HCEC 1CT (cell line): ENCODE measurements at regions not wholly inside any gene's neighbourhood (a gene's known extent, or its start where the extent isn't known, plus 50 kb on each side); places are given as distances from the start of the nearest gene placed in this dataset.
"Not testable (repeated sequence)": the region's sequence is repeated elsewhere in the genome, so short reads cannot be mapped to it uniquely, and the experiment has no call there.

Source experiments
- DNase-seq: peaks from one replicate; pipeline ENCODE4 v3.0.0-alpha.2; 2017

DNA sequence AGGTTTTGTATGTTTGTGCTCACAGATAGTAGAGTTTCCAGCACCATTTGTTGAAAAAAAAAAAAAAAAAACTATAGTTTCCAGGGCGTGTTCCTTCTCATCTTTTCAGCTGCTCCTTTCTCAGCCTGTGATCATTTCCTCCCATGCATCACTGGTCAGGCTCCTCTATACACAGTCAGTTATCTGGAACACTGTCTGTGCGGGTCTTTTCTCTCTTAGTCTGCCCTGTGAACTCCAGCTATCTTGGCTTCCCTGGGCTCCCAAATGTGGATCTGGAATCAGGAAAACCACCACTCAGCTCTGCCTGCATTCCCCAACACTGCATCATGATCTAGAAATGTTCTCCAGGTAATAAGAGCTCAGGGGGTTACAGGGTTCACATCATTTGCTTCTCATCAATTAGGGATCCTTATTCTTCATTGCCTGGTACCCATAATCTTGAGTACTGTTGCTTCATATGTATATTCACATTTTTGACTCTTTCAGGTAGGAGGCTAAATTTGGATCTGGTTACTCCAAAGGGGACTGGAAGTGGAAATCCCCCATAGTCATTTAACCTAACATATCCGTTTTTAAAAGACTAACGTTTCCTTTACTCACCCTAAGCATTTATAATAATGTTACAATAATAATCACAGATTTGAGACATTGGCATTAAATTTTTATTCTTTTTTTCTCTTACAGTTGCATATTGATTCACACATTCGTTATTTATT, 221.8 kb upstream of the KLF3 start:
- DNase-seq, result no peak

DNA sequence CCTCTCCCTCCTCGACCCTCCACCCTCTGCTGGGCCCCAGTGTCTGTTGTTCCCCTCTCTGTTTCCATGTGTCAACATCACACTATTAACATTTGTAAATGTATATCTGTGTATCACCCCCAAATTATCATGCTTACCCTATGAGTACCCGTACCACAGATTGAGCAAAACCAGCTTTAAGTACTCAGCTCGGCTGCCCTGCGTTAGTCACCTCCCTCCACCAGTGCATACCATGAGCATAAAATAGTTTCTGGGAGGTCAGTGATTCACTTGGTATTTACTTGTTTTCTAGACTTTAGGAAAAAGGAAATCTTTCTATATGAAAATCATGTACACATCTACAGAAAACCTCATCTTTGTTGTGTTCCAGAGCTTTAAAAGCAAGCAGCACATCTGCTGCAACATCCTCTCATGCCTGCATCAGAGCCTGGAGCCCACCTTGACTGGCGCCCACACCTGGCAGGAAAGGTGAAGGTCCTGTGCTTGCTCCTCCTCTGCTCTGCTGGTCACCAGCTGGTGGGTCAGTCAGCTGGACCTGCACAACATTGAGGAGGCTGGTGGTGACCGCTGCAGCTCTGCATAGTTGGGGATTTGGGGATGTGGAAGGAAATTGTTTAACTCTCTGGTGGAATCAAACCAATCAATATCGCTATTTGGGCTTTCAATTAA, 214.4 kb upstream of the KLF3 start:
- peak; percentile 39 for DNase-seq

DNA sequence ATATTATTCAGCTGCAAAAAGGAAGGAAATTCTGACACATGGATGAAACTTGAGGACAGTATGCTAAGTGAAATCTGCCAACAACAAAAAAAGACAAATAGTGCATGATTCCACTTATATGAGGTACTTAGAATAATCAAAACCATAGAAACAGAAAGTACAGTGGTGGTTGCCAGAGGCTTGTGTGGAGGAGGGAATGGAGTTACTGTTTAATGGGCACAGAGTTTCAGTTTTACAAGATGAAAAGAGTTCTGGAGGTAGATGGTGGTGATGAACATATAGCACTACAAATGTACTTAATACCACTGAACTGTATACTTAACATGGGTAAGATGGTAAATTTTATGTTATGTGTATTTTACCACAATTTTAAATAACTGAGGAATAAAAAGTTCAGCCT, 212.0 kb upstream of the KLF3 start:
- no peak for DNase-seq

DNA sequence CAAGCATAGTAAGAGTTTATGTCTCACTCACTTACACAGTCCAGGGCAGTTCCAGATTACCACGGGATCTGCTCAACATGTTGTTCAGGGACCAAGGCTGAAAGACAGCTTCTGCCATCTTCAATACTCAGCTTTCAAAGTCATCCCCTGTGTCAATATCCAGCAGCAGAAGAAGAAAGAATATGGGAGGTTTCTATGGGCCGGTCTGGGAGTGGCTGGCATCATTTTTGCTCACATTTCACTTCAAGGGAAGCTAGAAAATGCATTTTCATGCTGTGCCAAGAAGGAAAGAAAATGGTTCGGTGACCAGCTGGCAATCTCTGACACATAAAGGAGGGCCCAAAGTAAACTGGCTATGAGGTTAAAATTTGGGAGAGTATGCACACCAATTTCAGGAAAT, 211.5 kb upstream of the KLF3 start:
- DNase-seq, result no peak

DNA sequence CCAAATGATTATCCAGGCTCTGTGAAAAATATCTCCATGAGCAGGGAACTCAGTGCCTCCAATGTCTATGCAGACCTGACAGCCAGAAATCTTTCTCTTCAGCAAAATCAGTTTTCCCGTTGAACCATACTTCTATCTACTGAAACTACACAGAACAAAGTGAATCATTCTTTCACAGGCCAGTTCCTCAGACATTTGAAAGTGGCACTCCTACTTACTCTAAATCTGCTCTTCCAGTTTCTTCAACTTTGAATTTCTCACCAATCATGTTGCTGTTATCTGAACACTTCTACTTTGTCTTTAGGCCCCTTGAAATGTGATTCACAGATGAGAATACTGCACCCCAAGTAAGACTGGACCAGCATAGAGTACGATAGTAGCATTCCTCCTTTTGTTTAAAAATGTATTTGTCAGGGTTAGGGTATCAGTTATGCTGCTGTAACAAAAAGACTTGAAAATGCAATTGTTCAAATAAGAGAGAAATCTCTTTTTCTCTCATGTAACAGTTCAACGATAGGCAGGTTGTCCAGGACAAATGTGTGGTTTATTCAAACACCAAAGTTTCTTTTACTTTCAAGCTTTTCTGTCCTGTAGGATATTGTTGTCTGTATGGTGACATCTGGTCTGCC, 210.6 kb upstream of the KLF3 start:
- no peak for DNase-seq

DNA sequence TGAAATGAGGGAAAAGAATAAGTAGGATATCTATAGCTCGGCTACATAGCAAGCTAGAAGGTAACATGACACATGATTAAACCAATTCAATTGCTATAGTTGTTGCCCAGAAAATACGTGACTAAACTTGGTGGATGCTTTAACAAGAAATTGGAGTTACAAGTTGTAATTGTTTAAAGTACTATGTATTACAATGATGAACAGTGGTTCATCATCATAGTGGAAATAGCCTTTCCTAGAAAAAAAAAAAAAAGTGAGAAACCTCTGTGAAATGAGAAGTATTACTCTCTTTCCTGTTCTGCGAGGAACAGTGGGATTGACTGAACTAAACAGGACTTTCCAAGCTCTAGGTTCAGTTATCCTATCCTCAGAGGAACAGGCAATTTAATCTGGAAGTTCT, 209.7 kb upstream of the KLF3 start:
- no peak for DNase-seq

DNA sequence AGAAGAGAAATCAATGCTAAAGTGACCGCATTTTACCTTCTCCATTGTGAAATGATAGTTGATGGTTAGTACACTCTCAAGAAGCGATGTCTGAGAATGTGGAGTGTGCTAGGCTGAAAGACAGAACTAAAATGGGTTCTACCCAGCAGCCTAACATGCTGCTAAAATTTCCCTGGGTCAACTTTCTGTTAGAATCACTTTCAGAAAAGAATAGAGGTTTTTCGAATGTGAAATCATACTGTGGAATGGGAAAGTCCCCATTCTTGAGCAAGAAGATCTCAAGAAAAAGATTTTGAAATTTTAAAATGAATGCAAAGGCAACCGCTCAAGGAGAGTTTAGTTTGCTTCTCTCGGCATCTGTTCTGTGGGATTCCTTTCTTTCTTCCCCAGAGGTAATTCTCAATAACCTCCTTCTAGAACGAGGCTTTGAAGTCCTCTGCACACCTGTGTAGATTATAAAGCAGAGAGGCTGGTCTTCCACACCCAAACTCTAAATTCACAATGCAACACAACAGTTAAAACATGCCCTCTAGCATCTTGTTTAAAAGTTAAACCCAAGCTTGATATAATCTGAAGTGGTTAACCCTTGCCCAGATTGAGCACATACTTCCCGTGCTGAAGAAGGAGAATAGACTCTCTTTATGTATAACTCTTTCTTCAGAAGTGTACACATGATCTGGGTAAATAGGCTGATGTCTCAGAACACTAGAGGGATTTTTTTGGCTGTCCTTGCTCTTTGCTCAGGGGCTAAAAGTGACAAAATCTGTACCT, 208.7 kb upstream of the KLF3 start:
- DNase-seq, result no peak

DNA sequence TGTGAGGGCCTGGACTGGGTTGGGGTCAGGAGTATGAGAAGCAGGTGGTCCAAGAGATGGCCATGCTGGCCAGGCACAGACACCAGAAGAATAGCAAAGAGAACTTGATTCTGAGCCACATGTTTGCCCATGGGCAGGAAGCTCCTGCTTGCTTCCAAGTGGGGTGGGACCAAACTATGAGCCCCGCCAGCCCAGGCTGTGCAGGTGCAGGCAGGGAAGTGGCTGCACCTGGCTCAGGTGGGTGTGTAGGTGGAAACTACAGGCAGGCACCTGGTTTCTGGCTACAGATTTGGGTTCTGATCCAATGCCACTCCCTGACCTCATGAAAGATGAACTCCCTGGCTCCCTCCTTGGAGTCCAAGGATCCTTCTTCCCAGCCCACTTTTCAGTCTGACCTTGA, 207.9 kb upstream of the KLF3 start:
- no peak for DNase-seq

DNA sequence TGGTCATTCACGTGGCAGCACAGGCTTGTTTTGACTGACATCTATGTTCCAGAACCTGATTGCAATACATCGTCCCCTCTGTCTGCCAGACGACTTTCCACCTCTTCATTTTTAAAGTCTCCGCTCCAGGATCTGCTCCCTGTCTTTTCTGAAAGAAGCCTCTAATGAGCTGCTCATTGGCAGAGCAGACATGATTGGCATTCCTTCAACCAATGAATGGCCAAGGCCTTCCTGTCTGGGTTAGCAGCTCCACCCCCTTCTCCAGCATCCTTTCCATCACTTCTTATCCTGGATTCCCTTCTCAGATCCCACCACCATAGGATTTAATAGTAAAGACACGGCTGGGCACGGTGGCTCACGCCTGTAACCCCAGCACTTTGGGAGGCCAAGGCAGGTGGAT, 202.7 kb upstream of the KLF3 start:
- DNase-seq, result no peak

DNA sequence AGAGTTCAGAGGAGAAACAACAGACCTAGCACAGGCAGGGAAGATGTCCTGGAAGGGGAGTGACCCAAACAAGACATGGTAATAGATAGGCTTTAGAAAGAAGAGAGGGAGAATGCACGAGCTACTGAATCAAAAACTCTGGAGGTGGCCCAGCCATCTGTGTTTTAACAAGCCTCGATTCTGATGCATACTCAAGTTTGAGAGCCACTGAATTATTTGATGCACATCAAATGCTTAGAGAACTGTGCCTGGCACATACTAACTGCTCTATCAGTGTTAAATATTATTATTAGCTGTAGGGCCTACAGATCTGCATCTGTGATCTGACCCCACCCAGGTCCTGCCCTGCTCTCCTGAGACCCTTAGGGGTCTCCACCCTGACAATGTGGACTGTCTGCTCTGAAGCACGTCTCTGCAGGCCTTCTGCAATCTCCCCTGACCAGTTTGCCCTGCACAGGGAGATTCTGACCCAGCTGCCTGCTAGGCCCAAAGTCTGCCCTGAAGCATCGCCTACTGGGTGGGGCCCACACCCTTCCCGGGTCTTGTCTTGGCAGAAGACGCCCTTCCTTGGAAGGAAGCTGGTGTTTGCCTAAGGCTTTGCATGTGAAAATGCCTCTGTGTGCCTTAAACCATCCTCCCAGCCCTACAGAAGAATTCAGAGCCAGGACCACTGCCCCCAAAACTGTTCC, 201.5 kb upstream of the KLF3 start:
- DNase-seq, result no peak

DNA sequence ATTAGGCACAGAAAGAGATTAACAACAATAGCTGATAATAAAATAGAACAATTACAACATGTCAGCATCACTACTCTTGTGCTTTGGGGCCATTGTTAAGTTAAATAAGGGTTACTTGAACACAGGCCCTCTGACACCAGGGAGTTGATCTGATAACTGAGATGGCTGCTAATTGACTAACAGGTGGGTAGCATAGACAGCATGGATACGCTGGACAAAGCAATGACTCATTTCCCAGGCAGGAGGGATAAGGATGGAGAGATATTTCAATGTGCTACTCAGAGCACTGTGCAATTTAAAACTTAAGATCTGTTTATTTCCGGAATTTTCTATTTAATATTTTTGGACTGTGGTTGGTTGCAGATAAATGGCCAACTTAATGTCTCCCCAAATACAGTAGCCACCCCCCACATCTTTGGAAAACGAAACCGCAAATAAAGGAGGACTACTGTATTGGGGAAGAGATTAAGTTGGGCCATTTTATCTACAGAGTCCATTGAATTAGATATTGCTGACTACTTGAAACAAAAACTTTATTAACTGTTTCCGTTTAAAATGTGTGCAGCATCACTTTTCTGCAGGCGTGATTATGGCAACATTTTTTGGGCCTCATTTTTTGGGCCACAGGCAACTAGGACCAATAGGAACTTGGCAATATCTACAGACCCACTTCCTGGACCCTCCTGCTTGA, 200.6 kb upstream of the KLF3 start:
- no peak for DNase-seq

DNA sequence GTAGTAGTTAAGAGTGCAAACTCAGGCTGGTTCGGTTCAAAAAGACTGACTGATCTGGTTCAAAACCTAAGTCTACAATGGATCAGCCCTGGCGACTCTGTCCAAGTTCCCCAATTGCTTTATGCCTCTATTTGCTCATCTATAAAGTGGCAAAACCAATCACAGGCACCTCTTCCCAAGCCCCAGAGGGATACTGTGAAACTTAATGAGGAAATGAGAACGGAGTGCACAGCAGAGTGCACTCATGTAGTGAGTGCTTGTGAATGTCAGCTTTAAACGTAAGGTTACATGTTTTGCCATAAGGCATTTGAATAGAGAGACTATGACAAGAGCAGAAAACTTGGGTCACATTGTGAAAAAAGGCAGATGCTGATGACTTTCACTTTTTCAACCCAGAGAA, 199.7 kb upstream of the KLF3 start:
- DNase-seq, result no peak

DNA sequence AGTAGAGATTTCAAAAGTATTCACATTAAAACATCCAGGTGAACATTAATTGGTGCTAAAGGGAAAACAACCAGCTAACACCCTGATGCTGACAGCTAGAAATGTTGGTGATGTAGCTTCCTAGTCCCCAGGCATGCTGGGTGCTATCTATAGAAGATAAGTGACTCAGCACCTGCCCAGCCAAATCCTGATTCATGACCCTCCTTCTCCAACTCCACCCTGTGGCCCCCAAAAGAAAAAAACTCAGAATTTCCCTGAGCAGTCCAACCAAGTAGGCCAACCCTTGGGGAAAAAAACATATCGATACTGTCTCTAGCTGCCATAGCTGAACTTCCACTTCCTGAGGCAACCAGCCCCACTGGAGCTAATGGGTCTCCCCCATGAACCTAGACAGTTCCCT, 197.6 kb upstream of the KLF3 start:
- no peak for DNase-seq

DNA sequence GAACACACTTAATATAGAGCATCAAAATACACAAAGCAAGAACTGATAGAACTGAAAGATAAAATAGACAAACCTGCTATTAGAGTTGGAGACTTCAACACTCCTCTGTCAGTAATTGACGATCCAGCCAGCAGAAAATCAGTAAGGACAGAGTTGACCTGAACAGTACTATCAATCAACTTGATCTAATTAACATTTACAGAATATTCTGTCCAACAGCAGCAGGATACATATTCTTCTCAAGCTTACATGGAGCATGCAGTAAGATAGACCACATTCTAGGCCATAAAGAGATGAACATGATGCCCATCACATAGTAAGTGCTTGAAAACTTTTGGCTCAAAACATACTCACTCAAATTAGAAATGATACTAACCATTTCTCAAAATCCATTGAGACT, 196.7 kb upstream of the KLF3 start:
- DNase-seq, result no peak

DNA sequence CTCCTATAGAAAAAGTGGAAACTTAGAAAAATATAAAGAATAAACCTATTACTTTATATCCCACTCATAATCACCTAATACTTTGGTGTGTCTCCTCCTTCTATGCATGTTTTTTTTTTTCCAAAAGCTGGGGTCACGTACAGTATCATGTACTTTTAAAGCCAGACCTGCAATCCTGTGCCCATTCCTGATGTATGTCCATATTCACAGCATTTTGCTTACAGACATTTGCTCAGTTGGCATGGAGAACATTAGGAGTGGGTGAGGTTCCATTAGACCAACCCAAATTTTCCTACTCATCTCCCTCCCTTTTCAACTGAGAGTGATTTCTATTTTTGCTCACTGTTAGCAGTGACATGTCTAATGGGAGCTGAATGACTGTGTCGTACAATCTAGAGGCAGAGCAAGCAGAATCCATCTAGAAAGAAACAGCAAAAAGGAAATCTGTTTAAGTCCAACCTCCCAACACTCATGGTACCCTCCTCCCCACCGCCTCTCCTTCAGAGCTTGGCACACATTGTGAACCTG, 195.6 kb upstream of the KLF3 start:
- DNase-seq, result no peak

DNA sequence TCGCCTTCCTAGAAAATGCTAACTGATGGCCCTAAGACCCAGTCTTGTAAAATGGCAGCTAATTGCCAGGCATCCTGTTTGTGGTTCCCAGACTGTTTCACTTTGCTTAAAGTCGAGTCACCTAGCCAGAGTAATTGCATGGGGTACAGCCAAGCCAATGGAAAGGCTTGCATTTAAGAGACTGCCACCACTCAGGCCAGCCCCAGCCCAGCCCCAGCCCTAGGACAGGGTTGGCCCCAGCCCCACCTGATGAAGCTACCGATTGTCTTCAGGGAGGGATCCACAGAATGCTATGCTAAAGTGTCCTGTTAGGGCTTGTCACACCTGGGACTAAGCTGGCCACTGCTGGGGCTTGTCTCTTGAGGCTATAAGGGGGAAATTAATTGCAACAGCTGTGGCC, 194.6 kb upstream of the KLF3 start:
- DNase-seq, result no peak

DNA sequence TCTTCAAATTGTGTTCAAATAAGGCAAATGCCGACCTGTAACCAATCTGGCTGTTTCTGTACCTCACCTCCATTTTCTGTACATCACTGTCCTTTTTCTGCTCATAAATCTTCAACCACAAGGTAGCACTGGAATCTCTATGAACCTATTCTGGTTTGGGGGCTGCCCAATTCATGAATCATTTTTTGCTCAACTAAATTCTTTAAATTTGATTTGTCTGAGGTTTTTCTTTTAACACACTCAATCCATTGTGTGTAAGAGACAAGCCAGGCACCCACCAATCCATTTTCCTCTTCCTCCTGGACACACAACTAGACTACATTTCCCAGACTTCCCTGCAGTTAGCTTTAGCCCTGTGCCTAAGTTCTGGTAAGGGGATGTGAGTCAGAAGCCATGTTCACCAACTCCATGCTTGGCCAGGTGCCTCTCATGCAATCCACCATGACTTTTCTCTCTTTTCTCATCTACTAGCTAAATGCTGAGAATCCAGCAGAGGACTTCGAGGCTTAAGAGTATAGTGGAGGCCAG, 193.2 kb upstream of the KLF3 start:
- DNase-seq, result no peak

DNA sequence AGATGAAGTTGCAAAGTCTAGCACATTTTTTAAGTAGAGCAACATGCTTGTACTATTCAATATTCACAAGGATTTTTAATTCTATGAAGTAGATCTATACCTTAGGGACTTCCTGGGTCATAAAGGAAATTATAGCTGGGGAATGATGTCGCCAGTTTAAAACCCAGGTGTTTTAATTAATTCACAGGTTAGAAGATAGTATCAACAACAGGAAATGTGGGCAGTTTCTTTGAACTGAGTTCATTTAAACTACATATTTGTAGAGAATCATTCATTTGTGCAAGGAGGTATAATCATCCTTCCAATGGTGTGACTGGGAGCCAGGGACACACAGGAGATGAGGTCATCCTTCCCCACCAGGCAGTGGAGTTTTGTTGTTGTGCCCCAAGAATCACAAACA, 181.3 kb upstream of the KLF3 start:
- DNase-seq, result no peak

DNA sequence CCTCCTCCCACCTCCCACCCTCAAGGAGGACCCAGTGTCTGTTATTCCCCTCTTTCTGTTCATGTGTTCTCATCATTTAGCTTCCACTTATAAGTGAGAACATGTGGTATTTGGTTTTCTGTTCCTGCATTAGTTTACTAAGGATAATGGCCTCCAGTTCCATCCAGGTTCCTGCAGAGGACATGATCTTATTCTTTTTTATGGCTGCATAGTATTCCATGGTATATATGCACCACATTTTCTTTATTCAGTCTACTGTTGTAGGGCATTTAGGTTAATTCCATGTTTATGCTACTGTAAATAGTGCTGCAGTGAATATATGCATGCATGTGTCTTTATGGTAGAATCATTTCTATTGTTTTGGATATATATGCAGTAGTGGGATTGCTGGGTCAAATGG, 180.4 kb upstream of the KLF3 start:
- DNase-seq, result not testable (repeated sequence)

DNA sequence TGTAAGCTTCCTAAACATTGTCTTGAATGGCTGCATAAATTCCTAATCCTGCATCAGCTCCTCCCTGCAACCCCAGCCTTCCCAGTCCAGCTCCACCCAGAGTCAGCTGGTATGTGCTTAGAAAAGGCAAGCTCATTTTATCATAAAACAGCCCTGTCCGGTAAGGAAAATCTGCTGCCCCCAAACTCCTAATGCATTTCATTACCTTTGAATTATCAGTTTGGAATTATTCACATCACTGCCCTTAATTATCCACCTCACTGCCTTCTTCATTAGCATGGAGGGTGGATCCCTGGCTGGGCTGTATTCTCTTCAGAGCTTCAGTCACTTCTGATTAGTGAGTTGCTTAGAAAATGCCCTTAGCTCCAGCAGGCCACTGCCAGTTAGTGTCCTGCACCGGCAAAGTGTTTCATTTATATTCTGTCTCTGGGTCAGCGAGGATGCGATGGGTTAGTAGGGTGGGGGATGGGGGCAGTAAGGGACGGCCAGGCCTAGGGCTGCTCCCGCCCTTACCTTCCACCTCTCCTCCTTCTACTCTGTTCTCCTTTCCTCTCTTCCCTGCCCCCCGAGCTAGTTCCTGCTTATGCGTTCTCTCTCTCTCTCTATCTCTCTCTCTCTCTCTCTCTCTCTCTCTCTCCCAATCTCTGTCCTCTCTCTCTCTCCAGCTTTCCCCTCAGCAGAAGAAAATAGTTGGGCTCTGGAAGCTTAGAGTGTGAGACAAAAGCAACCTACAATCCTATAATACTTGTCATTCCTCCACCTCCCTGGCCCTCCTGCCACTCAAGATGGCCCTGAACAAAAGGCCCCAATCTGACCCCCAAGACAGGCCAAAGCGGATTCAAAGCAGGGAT, 174.8 kb upstream of the KLF3 start:
- DNase-seq, result no peak
